ENCODE measurements at regions not wholly inside any gene's neighbourhood (a gene's known extent, or its start where the extent isn't known, plus 50 kb on each side); places are given as distances from the start of the nearest gene placed in this dataset.
"Not testable (repeated sequence)": the region's sequence is repeated elsewhere in the genome, so short reads cannot be mapped to it uniquely, and the experiment has no call there.

DNA sequence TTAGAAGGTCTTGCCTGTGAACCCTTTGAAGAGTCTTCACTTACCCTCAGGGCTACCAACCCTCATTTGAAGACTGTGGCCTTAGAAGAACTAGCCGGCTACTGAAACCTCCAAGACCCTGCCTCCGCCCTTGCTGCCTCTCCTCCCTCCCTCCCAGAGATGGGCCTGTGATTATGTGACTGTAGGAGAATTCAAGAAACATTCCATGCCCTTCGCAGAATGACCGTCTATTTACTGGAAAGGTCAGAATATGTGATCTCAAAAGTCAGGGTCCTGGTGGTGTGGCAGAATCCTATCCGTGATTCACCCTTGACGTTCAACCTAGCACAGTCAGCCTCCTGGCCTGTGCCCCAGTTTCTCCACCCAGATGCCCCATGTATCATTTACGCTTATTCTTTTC, 109.6 kb downstream of the CTNND1 start:
- in situ Hi-C loops (cut with MboI; ENCODE audit: low pct_unique_long_range_greater_than_20kb in 2 of 9, low sequenced_read_pairs in 9 of 9, unreplicated experiment in 9 of 9) = loop anchor here in 1 of 9 experiments (25.0 kb wide), 1 partner anchor 91 kb away; no protein-coding TSS in a partner anchor
- WGBS, 10 experiments = 22 to 100% (median 77%) methylated on average over 2 to 5 of the region's 7 CpGs; no CpG with 5 or more reads in 2 of the 10 experiments
- Histone ChIP-seq H3K27ac (no peak overlapping the region), H3K4me1 (replicated peaks in 1 of 2) (no peaks in the 10 kb centered on the region), H3K4me3 (no peak overlapping the region)
- ATAC-seq (replicated peaks in 6 of 8) = no peak

DNA sequence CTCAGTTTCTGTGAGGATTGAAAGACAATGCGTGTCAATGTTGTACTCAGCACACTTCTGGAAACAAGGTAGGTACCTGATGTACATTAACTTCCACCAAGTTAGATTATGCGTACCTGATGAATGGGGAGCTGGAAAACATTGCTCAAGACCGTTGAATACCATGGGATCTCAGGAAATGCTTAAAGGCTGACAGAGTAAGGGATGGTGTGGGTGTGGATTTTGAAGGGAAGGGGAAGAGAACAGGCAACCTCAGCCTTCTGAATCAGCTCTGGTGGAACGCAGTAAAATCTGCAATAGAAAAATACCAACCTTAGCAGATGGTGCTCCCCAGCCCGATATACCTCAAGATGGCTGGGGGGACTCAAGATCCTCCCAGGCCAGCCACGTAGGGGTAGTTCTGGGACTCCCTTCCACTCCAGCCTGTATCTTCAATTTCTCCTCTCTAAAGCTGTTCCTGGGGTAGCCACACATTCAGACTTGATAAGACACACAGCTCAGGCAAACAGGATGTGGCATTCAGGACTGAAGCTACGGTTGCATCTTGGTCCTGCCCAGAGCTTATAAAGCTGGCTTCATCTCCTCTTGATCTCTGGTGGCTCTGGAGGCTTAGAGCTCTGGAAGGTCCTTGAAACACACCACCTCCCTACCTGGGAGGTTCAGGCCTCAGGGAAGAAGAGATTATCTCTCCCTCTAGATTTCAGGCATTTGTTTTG, 111.8 kb downstream of the CTNND1 start:
- H3K4me3 ChIP-seq = no peak overlapping the region
- H3K4me1 ChIP-seq (replicated peaks in 1 of 2) = no peaks in the 10 kb centered on the region
- in situ Hi-C loops (cut with MboI; ENCODE audit: low pct_unique_long_range_greater_than_20kb in 2 of 9, low sequenced_read_pairs in 9 of 9, unreplicated experiment in 9 of 9) = loop anchor here in 1 of 9 experiments (25.0 kb wide), 1 partner anchor 89 kb away; no protein-coding TSS in a partner anchor
- no peak for ATAC-seq (replicated peaks in 6 of 8)
- WGBS, 10 experiments = 11 to 100% (median 85%) methylated on average over 1 to 5 of the region's 7 CpGs; no CpG with 5 or more reads in 2 of the 10 experiments
- H3K27ac ChIP-seq = no peak overlapping the region

DNA sequence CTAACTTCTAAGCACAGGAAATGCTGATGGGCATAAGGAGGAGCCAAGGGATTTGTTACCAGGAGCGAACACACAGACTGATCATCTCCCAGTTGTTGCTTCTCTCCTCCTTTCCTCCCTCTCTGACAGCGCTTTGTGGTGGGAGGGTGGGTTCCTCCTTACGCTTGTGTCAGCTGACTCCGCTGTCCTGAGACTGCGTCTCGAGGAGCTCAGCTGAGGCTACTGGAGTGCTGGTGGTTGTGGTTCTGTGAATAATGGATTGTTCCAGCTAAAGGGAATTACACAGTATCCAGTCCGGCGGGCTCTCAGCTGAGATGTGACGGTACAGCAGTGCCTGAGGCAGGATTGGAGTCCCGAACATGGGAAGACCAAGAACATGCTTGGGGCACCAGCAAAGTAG, 113.4 kb downstream of the CTNND1 start:
- Histone ChIP-seq H3K4me3 (no peak overlapping the region), H3K27ac (no peak overlapping the region), H3K4me1 (replicated peaks in 1 of 2) (no peaks in the 10 kb centered on the region)
- WGBS, 10 experiments = 17 to 100% (median 77%) methylated on average over 2 to 7 of the region's 10 CpGs; no CpG with 5 or more reads in 1 of the 10 experiments
- in situ Hi-C loops (cut with MboI; ENCODE audit: low pct_unique_long_range_greater_than_20kb in 2 of 9, low sequenced_read_pairs in 9 of 9, unreplicated experiment in 9 of 9) = loop anchor here in 1 of 9 experiments (25.0 kb wide), 1 partner anchor 87 kb away; no protein-coding TSS in a partner anchor
- no peak for ATAC-seq (replicated peaks in 6 of 8)

DNA sequence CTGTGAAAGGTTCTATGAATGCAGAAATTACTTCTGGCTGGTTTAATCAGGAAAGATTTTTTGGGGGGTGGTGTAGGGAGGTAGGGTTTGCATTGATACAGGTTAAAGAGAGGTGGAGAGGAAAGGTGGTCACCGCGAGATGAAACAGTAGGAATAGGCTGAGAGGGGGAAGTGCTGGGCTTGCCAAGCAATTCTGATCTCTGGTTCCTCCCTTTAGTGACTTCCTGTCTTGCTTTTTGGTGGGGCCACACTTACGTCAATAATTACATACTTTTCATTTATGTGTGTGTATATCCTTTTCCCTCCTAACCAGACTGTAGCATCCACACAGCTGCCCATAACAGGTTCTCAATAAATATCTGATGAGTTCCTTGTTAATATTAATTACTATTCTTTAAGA, 120.0 kb downstream of the CTNND1 start:
- Histone ChIP-seq H3K4me3 (no peak overlapping the region), H3K27ac (no peak overlapping the region), H3K4me1 (replicated peaks in 1 of 2) (no peaks in the 10 kb centered on the region)
- ATAC-seq (replicated peaks in 6 of 8) = peak in 1 of 8 experiments; percentile 34
- in situ Hi-C loops (cut with MboI; ENCODE audit: low pct_unique_long_range_greater_than_20kb in 2 of 9, low sequenced_read_pairs in 9 of 9, unreplicated experiment in 9 of 9) = no loop called here
- WGBS, 10 experiments = 0 to 100% (median 92%) methylated on average over 1 to 3 of the region's 3 CpGs; no CpG with 5 or more reads in 3 of the 10 experiments

DNA sequence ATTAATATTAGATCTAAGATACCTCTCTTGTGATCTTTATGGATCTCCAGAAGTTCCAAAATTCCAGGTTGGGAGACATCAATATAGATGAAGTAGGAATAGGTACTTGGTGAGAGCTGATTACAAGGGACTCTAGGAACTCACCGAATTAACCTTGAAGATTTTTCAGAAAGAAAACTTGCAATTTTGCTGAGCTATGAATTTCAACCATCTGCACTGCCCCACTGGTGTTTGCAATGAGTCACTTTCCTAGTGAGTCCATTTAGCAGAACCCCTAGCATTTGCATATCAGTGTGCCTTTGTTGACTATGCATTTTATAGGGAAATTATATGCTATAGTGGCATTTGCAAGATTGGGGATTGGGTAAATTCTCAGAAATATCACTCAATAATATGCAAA, 122.0 kb downstream of the CTNND1 start:
- H3K4me3 ChIP-seq = no peak overlapping the region
- in situ Hi-C loops (cut with MboI; ENCODE audit: low pct_unique_long_range_greater_than_20kb in 2 of 9, low sequenced_read_pairs in 9 of 9, unreplicated experiment in 9 of 9) = no loop called here
- no peaks in the 10 kb centered on the region for H3K4me1 ChIP-seq (replicated peaks in 1 of 2)
- no peak for ATAC-seq (replicated peaks in 6 of 8)
- no peak overlapping the region for H3K27ac ChIP-seq
- WGBS, 10 experiments = 0 to 100% (median 82%) methylated on average over 1 of the region's 1 CpG; no CpG with 5 or more reads in 2 of the 10 experiments

DNA sequence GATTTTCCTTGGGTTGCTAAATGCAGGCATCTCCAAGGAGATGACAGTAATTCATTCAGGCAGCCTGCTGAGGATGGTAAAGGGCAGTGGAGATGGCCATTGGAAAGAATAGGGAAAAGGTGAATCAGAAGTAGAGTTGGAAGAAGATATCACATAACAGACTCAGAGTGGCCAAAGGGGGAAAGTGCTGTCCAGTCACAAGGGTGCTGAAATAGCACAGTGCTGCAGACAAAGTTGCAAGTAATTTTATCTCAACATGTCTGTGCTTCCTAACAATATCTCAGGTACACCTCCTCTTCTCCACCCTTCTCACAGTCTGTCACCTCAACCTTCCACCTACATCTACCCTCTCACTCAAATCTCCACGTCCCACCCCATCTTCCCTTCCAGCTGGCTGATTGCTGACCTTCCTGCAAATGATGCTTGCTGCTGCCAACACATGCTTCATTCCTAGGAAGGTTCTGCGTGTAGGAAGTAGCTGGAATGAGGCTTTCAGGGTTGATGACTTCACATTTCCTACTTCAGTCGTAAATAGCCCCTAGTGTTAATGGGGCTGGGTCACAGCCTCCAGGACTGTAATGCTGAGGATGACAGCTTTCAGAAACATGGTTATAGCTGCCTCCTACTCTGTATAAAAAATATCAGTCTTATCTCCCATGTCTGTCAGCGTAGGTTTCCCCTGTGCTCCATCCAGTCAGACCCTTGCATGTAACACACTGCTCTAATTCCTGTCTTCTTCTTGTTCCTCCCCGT, 123.9 kb downstream of the CTNND1 start:
- H3K27ac ChIP-seq = no peak overlapping the region
- in situ Hi-C loops (cut with MboI; ENCODE audit: low pct_unique_long_range_greater_than_20kb in 2 of 9, low sequenced_read_pairs in 9 of 9, unreplicated experiment in 9 of 9) = no loop called here
- H3K4me3 ChIP-seq = no peak overlapping the region
- 0 to 80% (median 37%) methylated on average over 1 to 4 of the region's 5 CpGs for WGBS, 10 experiments
- H3K4me1 ChIP-seq (replicated peaks in 1 of 2) = no peaks in the 10 kb centered on the region
- peak; percentile 32 to 95 (median 66) for ATAC-seq (replicated peaks in 6 of 8)

DNA sequence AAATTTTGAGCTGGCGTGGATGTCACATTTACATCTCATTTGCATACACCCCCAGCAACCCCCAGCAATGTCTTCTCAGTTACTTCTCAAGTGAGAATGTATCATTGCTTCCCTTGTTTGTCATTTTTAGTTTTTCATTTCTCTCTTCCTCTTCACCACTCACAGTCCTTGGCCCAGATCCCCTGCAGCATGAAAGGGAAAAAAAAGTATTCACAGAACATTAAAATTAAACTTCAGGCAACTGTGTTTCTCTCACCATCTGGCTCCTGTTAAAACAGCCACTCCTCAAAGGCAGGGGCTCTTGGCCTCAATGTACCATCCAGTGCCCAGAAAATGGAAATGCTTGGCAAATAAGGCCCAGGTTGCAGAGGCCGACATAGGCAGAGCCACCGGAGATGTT, 126.8 kb downstream of the CTNND1 start:
- H3K4me1 ChIP-seq (replicated peaks in 1 of 2) = no peaks in the 10 kb centered on the region
- H3K4me3 ChIP-seq = no peak overlapping the region
- 0 to 92% (median 80%) methylated on average over 1 to 3 of the region's 3 CpGs; no CpG with 5 or more reads in 2 of the 10 experiments for WGBS, 10 experiments
- in situ Hi-C loops (cut with MboI; ENCODE audit: low pct_unique_long_range_greater_than_20kb in 2 of 9, low sequenced_read_pairs in 9 of 9, unreplicated experiment in 9 of 9) = no loop called here
- no peak for ATAC-seq (replicated peaks in 6 of 8)
- no peak overlapping the region for H3K27ac ChIP-seq

DNA sequence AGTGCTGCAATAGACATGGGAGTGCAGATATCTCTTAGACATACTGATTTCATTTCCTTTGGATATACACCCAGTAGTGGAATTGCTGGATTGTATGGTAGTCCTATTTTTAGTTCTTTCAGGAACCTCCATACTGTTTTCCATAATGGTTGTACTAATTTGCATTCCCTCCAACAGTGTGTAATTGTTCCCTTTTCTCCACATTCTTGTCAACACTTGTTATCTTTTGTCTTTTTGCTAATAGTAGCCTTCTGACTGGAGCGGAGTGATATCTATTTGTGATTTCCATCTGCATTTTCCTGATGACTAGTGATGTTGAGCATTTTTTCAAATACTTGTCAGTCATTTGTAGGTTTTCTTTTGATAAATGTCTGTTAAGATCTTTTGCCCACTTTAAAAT, 128.9 kb downstream of the CTNND1 start:
- in situ Hi-C loops (cut with MboI; ENCODE audit: low pct_unique_long_range_greater_than_20kb in 2 of 9, low sequenced_read_pairs in 9 of 9, unreplicated experiment in 9 of 9) = no loop called here
- Histone ChIP-seq H3K27ac (no peak overlapping the region), H3K4me1 (replicated peaks in 1 of 2) (no peaks in the 10 kb centered on the region), H3K4me3 (no peak overlapping the region)
- WGBS, 10 experiments = 13 to 100% (median 92%) methylated on average over 1 of the region's 1 CpG
- ATAC-seq (replicated peaks in 6 of 8) = no peak

DNA sequence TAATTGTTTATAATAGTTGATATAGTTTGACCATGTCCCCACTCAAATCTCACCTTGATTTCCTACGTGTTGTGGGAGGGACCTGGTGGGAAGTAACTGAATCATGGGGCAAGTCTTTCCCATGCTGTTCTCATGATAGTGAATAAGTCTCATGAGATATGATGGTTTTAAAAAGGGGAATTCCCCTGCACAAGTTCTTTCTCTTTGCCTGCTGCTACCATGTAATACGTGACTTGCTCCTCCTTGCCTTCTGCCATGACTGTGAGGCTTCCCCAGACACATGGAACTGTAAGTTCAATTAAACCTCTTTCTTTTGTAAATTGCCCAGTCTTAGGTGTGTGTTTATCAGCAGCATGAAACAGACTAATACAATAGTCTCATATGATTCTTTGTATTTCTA, 130.5 kb upstream of the OR9Q1 start:
- H3K4me1 ChIP-seq (replicated peaks in 1 of 2); in situ Hi-C loops (cut with MboI; ENCODE audit: low pct_unique_long_range_greater_than_20kb in 2 of 9, low sequenced_read_pairs in 9 of 9, unreplicated experiment in 9 of 9); H3K27ac ChIP-seq; ATAC-seq (replicated peaks in 6 of 8); H3K4me3 ChIP-seq: not testable (repeated sequence)
- 0 to 83% (median 23%) methylated on average over 1 to 2 of the region's 2 CpGs; no CpG with 5 or more reads in 2 of the 10 experiments for WGBS, 10 experiments

DNA sequence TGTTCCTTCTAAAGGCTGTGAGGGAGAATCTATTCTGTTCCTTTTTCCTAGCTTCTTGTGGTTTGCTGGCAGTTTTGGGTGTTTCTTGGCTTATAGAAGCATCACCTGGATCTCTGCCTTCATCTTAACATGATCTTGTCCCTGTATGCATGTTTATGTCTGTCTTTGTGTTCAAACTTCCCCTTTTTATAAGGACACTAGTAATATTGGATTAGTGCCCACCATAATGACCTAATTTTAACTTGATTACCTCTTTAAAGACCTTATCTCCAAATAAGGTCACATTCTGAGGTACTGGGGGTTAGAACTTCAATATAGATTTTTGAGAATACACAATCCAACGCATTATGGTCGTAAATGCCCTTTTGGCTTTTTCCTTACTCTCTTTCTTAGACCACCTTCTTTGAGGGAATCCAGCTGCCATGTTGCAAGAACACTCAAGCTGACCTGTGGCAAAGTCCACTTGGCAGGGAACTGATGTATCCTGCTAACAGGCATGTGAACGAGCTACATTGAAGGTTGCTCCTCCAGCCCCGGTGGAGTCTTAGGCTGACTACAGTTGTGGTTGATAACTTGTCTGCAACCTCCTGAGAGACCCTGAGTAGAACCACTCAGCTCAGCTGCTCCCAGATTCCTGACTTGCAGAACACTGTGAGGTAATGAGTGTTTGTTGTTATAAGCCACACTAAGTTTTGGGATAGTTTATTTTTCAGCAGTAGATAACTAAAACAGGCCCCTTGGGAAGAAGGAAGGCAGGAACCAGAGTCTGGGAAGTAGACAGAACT, 127.1 kb upstream of the OR9Q1 start:
- ATAC-seq (replicated peaks in 6 of 8) = no peak
- Histone ChIP-seq H3K27ac (no peak overlapping the region), H3K4me3 (no peak overlapping the region), H3K4me1 (replicated peaks in 1 of 2) (no peaks in the 10 kb centered on the region)
- in situ Hi-C loops (cut with MboI; ENCODE audit: low pct_unique_long_range_greater_than_20kb in 2 of 9, low sequenced_read_pairs in 9 of 9, unreplicated experiment in 9 of 9) = no loop called here
- WGBS, 10 experiments = 8 to 94% (median 44%) methylated on average over 2 to 4 of the region's 4 CpGs; no CpG with 5 or more reads in 4 of the 10 experiments

DNA sequence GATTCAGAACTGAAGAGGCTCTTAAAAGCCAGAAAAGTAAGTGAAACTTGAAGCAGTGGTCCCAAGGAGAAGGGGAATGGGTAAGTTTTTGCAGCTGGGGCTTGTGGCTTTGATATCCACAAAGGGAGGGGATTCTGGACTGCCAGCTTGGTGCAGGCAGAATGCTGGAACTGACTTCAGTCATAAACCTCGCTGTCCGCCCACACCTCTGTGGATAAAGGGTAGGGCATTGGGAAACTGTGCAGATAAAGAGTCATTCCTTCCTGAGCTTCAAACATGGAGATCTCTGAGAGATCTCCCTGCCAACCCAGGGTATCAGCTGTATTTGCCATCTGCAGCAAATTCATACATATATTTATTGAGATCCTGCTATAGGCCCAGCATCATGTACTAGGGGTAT, 124.3 kb upstream of the OR9Q1 start:
- in situ Hi-C loops (cut with MboI; ENCODE audit: low pct_unique_long_range_greater_than_20kb in 2 of 9, low sequenced_read_pairs in 9 of 9, unreplicated experiment in 9 of 9) = no loop called here
- WGBS, 10 experiments = 20 to 86% (median 52%) methylated on average over 1 to 2 of the region's 2 CpGs; no CpG with 5 or more reads in 6 of the 10 experiments
- no peak overlapping the region for H3K4me3 ChIP-seq
- H3K27ac ChIP-seq = no peak overlapping the region
- no peaks in the 10 kb centered on the region for H3K4me1 ChIP-seq (replicated peaks in 1 of 2)
- ATAC-seq (replicated peaks in 6 of 8) = no peak

DNA sequence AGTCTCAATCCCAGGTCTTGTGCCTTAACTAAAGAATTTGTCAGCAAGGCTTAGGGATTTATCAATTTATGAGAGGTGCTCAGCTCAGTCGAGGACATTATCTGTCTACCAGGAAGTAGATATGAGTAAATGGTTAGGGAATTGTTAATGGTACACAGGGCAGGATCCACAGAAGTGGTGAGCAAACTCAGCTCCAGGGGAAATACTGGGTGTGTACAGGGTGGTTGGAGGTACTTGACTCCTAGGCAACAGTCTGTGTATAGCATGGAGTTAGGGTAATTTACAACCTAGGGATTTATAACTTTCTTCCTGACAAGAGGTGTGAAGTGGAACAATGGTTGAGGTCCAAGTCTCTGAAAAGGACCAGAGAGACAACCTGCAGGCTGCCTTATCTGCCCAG, 123.4 kb upstream of the OR9Q1 start:
- in situ Hi-C loops (cut with MboI; ENCODE audit: low pct_unique_long_range_greater_than_20kb in 2 of 9, low sequenced_read_pairs in 9 of 9, unreplicated experiment in 9 of 9) = no loop called here
- 60% methylated on average over 1 of the region's 1 CpG; no CpG with 5 or more reads in 9 of the 10 experiments for WGBS, 10 experiments
- H3K4me1 ChIP-seq (replicated peaks in 1 of 2) = no peaks in the 10 kb centered on the region
- ATAC-seq (replicated peaks in 6 of 8) = peak in 2 of 8 experiments; percentile 87 to 91
- no peak overlapping the region for H3K4me3 ChIP-seq
- H3K27ac ChIP-seq = no peak overlapping the region

DNA sequence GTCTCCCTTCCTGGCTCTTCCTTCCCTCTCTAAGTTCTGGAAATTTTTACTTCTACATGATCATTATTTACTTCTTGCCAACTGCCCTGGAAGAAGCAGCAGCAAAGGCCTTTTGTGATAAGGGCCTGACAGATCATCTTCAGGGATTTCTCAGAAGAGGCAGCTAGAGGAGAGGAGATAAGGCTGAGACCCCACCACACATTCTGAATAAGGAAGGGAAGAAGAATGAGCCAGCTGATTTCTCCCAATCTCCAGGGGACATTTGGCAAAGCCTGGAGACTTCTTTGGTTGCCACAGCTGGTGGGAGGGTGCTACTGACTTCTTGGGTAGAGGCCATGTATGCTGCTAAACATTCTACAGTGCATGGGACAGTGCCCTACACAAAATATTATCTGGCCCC, 122.4 kb upstream of the OR9Q1 start:
- Histone ChIP-seq H3K4me1 (replicated peaks in 1 of 2) (no peaks in the 10 kb centered on the region), H3K4me3 (no peak overlapping the region), H3K27ac (no peak overlapping the region)
- ATAC-seq (replicated peaks in 6 of 8) = no peak
- in situ Hi-C loops (cut with MboI; ENCODE audit: low pct_unique_long_range_greater_than_20kb in 2 of 9, low sequenced_read_pairs in 9 of 9, unreplicated experiment in 9 of 9) = no loop called here

Measured in motor neuron (in vitro differentiated cells).